WTC11 (cell line): ENCODE measurements at regions not wholly inside any gene's neighbourhood (a gene's known extent, or its start where the extent isn't known, plus 50 kb on each side); places are given as distances from the start of the nearest gene placed in this dataset.

Experiments
- ATAC-seq: fragments of 200-7000 bp; cut with Tn5 transposase; 2 replicates; pipeline ENCODE4 v1.10.0; 2021; ENCODE audit warnings: mild to moderate bottlenecking, moderate library complexity
- CTCF ChIA-PET: fragments of 300-600 bp; sonication (Branson Sonifier 250); formaldehyde crosslinking; loops from one replicate; lab custom pipeline; 2021; ENCODE audit warnings: antibody characterized with exemption; lab: Charles Lee
- POLR2A ChIA-PET: fragments of 350-600 bp; sonication (Branson Sonifier 250); formaldehyde crosslinking; loops from one replicate; lab custom pipeline; 2021; ENCODE audit warnings: antibody characterized with exemption; lab: Charles Lee
- DNase-seq: peaks from one replicate; pipeline ENCODE4 v3.0.0; 2021; ENCODE audit warnings: low spot score
- H3K27ac Mint-ChIP-seq: 2 replicates; pipeline ENCODE4 v1.8.0; 2021; ENCODE audit warnings: mixed read lengths
- H3K27me3 Mint-ChIP-seq: 2 replicates; pipeline ENCODE4 v1.8.0; 2021; ENCODE audit warnings: low read depth, mild to moderate bottlenecking, moderate library complexity, mixed read lengths
- H3K36me3 Mint-ChIP-seq: 2 replicates; pipeline ENCODE4 v1.8.0; 2021; ENCODE audit warnings: mixed read lengths
- H3K4me1 Mint-ChIP-seq: 2 replicates; pipeline ENCODE4 v1.8.0; 2022; ENCODE audit warnings: mixed read lengths
- H3K4me3 Mint-ChIP-seq: 2 replicates; pipeline ENCODE4 v1.8.0; 2021; ENCODE audit warnings: mild to moderate bottlenecking, moderate library complexity, mixed read lengths
- H3K9me3 Mint-ChIP-seq: 2 replicates; pipeline ENCODE4 v1.8.0; 2021; ENCODE audit warnings: mixed read lengths
- ATF2 ChIP-seq: sonication (generic); formaldehyde crosslinking; IDR thresholded peaks from 2 replicates; pipeline ENCODE4 v1.8.1; 2022; ENCODE audit warnings: low read depth, missing genetic modification reagents, borderline replicate concordance
- CBFB ChIP-seq: sonication (generic); formaldehyde crosslinking; IDR thresholded peaks from 2 replicates; pipeline ENCODE4 v1.8.1; 2022; ENCODE audit warnings: mild to moderate bottlenecking, low read depth, missing genetic modification reagents
- FOXP4 ChIP-seq: sonication (generic); formaldehyde crosslinking; IDR thresholded peaks from 2 replicates; pipeline ENCODE4 v1.8.0; 2022; ENCODE audit warnings: mild to moderate bottlenecking, missing genetic modification reagents
- GABPB1 ChIP-seq: sonication (generic); formaldehyde crosslinking; IDR thresholded peaks from 2 replicates; pipeline ENCODE4 v1.8.1; 2023; ENCODE audit warnings: mild to moderate bottlenecking, missing genetic modification reagents
- HMGA2 ChIP-seq: fragments of 250-450 bp; sonication (Bioruptor Pico); IDR thresholded peaks from 2 replicates; pipeline ENCODE4 v1.4.0; 2021; ENCODE audit warnings: mild to moderate bottlenecking, moderate library complexity
- JAZF1 ChIP-seq: fragments of 250-450 bp; sonication (Bioruptor Pico); IDR thresholded peaks from 2 replicates; pipeline ENCODE4 v1.9.0; 2021; ENCODE audit warnings: moderate library complexity, mild to moderate bottlenecking, inconsistent platforms
- NFYB ChIP-seq: sonication (generic); formaldehyde crosslinking; conservative IDR thresholded peaks from 2 replicates; pipeline ENCODE4 v1.8.0; 2022; ENCODE audit warnings: low read depth, missing genetic modification reagents
- NR1H2 ChIP-seq: sonication (generic); formaldehyde crosslinking; IDR thresholded peaks from 2 replicates; pipeline ENCODE4 v1.9.0; 2021; ENCODE audit warnings: mild to moderate bottlenecking, moderate library complexity, missing genetic modification reagents
- SMAD3 ChIP-seq: sonication (generic); formaldehyde crosslinking; IDR thresholded peaks from 2 replicates; pipeline ENCODE4 v1.8.0; 2022; ENCODE audit warnings: missing genetic modification reagents, mild to moderate bottlenecking, borderline replicate concordance
- TF ChIP-seq, protein P1 (sequence below): sonication (generic); formaldehyde crosslinking; conservative IDR thresholded peaks from 2 replicates; pipeline ENCODE4 v1.8.1; 2022; ENCODE audit warnings: mild to moderate bottlenecking, missing genetic modification reagents
- TF ChIP-seq, protein P2 (sequence below): sonication (generic); formaldehyde crosslinking; IDR thresholded peaks from 2 replicates; pipeline ENCODE4 v1.8.0; 2022; ENCODE audit warnings: missing genetic modification reagents
- TF ChIP-seq, protein P3 (sequence below): sonication (generic); formaldehyde crosslinking; IDR thresholded peaks from 2 replicates; pipeline ENCODE4 v1.8.1; 2023; ENCODE audit warnings: mild to moderate bottlenecking, missing genetic modification reagents, borderline replicate concordance
- TF ChIP-seq, protein P4 (sequence below): sonication (generic); formaldehyde crosslinking; IDR thresholded peaks from 2 replicates; pipeline ENCODE4 v1.8.1; 2022; ENCODE audit warnings: mild to moderate bottlenecking, moderate library complexity, missing genetic modification reagents

DNA sequence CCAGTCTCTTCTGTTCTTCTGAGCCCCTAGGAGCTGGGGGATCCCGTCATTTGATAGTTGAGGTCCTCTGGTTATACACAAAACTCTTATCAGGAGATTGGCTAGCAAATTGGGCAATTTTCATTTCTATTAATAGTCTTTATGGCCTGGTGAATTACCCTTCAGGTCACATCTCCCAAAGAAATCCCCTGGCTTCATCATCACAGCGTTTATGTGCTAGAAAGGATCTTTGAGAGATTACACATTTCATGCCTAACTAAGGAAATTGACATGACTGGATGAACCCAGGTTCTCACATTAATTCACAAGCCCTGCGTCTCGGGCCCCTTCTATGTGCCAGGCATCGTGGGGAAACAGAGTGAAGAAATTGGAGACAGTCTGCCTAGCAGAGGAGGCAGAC, 227.4 kb upstream of the PROK2 start:
- H3K36me3 Mint-ChIP-seq = peaks cover 20% of the 10 kb centered on the region
- POLR2A ChIA-PET = no interaction called here
- no peak for ATAC-seq
- TF ChIP-seq SMAD3 (CRISPR knock-in tag) (no peak), GABPB1 (CRISPR knock-in tag) (no peak), FOXP4 (CRISPR knock-in tag) (no peak), NFYB (CRISPR knock-in tag) (no peak), JAZF1 (CRISPR knock-in tag) (no peak), HMGA2 (CRISPR knock-in tag) (no peak), ATF2 (CRISPR knock-in tag) (no peak), CBFB (CRISPR knock-in tag) (no peak), NR1H2 (CRISPR knock-in tag) (no peak)
- TF ChIP-seq, protein P1, sequence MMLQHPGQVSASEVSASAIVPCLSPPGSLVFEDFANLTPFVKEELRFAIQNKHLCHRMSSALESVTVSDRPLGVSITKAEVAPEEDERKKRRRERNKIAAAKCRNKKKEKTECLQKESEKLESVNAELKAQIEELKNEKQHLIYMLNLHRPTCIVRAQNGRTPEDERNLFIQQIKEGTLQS = no peak
- TF ChIP-seq, protein P2, sequence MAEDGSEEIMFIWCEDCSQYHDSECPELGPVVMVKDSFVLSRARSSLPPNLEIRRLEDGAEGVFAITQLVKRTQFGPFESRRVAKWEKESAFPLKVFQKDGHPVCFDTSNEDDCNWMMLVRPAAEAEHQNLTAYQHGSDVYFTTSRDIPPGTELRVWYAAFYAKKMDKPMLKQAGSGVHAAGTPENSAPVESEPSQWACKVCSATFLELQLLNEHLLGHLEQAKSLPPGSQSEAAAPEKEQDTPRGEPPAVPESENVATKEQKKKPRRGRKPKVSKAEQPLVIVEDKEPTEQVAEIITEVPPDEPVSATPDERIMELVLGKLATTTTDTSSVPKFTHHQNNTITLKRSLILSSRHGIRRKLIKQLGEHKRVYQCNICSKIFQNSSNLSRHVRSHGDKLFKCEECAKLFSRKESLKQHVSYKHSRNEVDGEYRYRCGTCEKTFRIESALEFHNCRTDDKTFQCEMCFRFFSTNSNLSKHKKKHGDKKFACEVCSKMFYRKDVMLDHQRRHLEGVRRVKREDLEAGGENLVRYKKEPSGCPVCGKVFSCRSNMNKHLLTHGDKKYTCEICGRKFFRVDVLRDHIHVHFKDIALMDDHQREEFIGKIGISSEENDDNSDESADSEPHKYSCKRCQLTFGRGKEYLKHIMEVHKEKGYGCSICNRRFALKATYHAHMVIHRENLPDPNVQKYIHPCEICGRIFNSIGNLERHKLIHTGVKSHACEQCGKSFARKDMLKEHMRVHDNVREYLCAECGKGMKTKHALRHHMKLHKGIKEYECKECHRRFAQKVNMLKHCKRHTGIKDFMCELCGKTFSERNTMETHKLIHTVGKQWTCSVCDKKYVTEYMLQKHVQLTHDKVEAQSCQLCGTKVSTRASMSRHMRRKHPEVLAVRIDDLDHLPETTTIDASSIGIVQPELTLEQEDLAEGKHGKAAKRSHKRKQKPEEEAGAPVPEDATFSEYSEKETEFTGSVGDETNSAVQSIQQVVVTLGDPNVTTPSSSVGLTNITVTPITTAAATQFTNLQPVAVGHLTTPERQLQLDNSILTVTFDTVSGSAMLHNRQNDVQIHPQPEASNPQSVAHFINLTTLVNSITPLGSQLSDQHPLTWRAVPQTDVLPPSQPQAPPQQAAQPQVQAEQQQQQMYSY (CRISPR knock-in tag) = no peak
- TF ChIP-seq, protein P3, sequence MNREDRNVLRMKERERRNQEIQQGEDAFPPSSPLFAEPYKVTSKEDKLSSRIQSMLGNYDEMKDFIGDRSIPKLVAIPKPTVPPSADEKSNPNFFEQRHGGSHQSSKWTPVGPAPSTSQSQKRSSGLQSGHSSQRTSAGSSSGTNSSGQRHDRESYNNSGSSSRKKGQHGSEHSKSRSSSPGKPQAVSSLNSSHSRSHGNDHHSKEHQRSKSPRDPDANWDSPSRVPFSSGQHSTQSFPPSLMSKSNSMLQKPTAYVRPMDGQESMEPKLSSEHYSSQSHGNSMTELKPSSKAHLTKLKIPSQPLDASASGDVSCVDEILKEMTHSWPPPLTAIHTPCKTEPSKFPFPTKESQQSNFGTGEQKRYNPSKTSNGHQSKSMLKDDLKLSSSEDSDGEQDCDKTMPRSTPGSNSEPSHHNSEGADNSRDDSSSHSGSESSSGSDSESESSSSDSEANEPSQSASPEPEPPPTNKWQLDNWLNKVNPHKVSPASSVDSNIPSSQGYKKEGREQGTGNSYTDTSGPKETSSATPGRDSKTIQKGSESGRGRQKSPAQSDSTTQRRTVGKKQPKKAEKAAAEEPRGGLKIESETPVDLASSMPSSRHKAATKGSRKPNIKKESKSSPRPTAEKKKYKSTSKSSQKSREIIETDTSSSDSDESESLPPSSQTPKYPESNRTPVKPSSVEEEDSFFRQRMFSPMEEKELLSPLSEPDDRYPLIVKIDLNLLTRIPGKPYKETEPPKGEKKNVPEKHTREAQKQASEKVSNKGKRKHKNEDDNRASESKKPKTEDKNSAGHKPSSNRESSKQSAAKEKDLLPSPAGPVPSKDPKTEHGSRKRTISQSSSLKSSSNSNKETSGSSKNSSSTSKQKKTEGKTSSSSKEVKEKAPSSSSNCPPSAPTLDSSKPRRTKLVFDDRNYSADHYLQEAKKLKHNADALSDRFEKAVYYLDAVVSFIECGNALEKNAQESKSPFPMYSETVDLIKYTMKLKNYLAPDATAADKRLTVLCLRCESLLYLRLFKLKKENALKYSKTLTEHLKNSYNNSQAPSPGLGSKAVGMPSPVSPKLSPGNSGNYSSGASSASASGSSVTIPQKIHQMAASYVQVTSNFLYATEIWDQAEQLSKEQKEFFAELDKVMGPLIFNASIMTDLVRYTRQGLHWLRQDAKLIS (CRISPR knock-in tag) = no peak
- TF ChIP-seq, protein P4, sequence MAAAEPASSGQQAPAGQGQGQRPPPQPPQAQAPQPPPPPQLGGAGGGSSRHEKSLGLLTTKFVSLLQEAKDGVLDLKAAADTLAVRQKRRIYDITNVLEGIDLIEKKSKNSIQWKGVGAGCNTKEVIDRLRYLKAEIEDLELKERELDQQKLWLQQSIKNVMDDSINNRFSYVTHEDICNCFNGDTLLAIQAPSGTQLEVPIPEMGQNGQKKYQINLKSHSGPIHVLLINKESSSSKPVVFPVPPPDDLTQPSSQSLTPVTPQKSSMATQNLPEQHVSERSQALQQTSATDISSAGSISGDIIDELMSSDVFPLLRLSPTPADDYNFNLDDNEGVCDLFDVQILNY (CRISPR knock-in tag) = no peak
- TF ChIP-seq, all 79 proteins: peak for 0
- Mint-ChIP-seq H3K4me3 (no peak overlapping the region), H3K27ac (no peak overlapping the region), H3K4me1 (peaks cover 15% of the 10 kb centered on the region), H3K27me3 (peaks cover 5% of the 10 kb centered on the region), H3K9me3 (peaks cover 31% of the 10 kb centered on the region)
- CTCF ChIA-PET = interaction anchor here (1.3 kb wide), 1 partner anchor 8 kb away, joined by 6 read pairs; no protein-coding TSS in a partner anchor
- no peak for DNase-seq
